ENCODE measurements at regions not wholly inside any gene's neighbourhood (a gene's known extent, or its start where the extent isn't known, plus 50 kb on each side); places are given as distances from the start of the nearest gene placed in this dataset.

GRCh38 chr18:10036479-10036878 lies 122.7 kb downstream of the VAPA start:
- no peak overlapping the region for H3K23ac ChIP-seq (ENCODE audit: insufficient read length, low read depth, low read length)
- no peak overlapping the region for H3K14ac ChIP-seq (ENCODE audit: insufficient read depth, low read length)
- no peak overlapping the region for H2BK12ac ChIP-seq (ENCODE audit: insufficient read length, low read depth, low read length)
- H2BK15ac ChIP-seq (ENCODE audit: low read depth, low read length): no peak overlapping the region
- no peak overlapping the region for H4K5ac ChIP-seq (ENCODE audit: insufficient read length, low read depth, low read length)
- peaks cover under 1 to 1% (median 1%) of the 10 kb centered on the region in 3 experiments; a peak in 3 of 7 replicates for H3K36me3 Mint-ChIP-seq (ENCODE audit: insufficient read depth in 1 of 3, low read depth in 3 of 3)
- peaks cover 6 to 10% of the 10 kb centered on the region in 2 experiments for H3K4me1 Mint-ChIP-seq
- no peak overlapping the region for H3K4ac ChIP-seq (ENCODE audit: low read depth, low read length)
- no peaks in the 10 kb centered on the region for H3K27me3 ChIP-seq (ENCODE audit: insufficient read depth, low read length)
- H2BK5ac ChIP-seq (ENCODE audit: insufficient read length, low read length): no peak overlapping the region
- H3K79me2 ChIP-seq (ENCODE audit: insufficient read depth, low read length): no peaks in the 10 kb centered on the region
- no peak overlapping the region for H2AFZ ChIP-seq (ENCODE audit: low read length)
- no peak overlapping the region for H3K56ac ChIP-seq (ENCODE audit: insufficient read length, low read depth, low read length)
- no peak overlapping the region for H4K8ac ChIP-seq (replicated peaks; ENCODE audit: insufficient read length, low read depth, low read length)
- DNase-seq: no peak
- no peak overlapping the region for H4K91ac ChIP-seq (ENCODE audit: insufficient read length, low read depth, low read length)
- H3K4me1 ChIP-seq (ENCODE audit: insufficient read depth, low read length): no peaks in the 10 kb centered on the region; the same call in 1 of the 2 replicates
- H2AK5ac ChIP-seq (ENCODE audit: insufficient read length, low read length): no peak overlapping the region
- no CpG with 5 or more reads among the region's 6 CpGs for WGBS (ENCODE audit: extremely low coverage, insufficient read length, low lambda C conversion rate)
- peaks cover 2% of the 10 kb centered on the region for H3K23me2 ChIP-seq (ENCODE audit: insufficient read length, low read depth, low read length, poor library complexity, severe bottlenecking)
- H3K27ac Mint-ChIP-seq: no peak overlapping the region
- H3K9ac ChIP-seq (ENCODE audit: extremely low read depth, insufficient read length, low read length): no peak overlapping the region
- peaks cover 4 to 5% of the 10 kb centered on the region in 2 experiments; a peak in 4 of 5 replicates for H3K9me3 Mint-ChIP-seq
- no peak overlapping the region for H3K4me3 Mint-ChIP-seq
- no peak overlapping the region for H2BK120ac ChIP-seq (ENCODE audit: low read depth, low read length, poor library complexity, severe bottlenecking)
- no peaks in the 10 kb centered on the region for H3K79me1 ChIP-seq (ENCODE audit: insufficient read depth, low read depth, low read length, poor library complexity, severe bottlenecking)
- no peaks in the 10 kb centered on the region for H4K20me1 ChIP-seq (ENCODE audit: control insufficient read depth, insufficient read depth, insufficient read length)
- H3K27me3 Mint-ChIP-seq (ENCODE audit: low read depth): peaks cover 3% of the 10 kb centered on the region
- H3K18ac ChIP-seq (ENCODE audit: insufficient read length, low read depth, low read length): no peak overlapping the region
- TF ChIP-seq CTCF (conservative IDR thresholded peaks at IDR 0.05): no peak
- H3K9me3 ChIP-seq (ENCODE audit: control insufficient read depth, low read depth, low read length): no peaks in the 10 kb centered on the region
- H2BK20ac ChIP-seq (ENCODE audit: low read depth, low read length, poor library complexity, severe bottlenecking): no peak overlapping the region
- H3T11ph ChIP-seq (ENCODE audit: low read length): no peak overlapping the region
- no peak overlapping the region for H3K4me2 ChIP-seq (ENCODE audit: insufficient read depth, insufficient read length, low read length)
- no peak overlapping the region for H3K27ac ChIP-seq (ENCODE audit: insufficient read length, low read depth, low read length)

Measured in H9 (cell line).